ENCODE measurements at regions not wholly inside any gene's neighbourhood (a gene's known extent, or its start where the extent isn't known, plus 50 kb on each side); places are given as distances from the start of the nearest gene placed in this dataset.
"Not testable (repeated sequence)": the region's sequence is repeated elsewhere in the genome, so short reads cannot be mapped to it uniquely, and the experiment has no call there.

- no peak for DNase-seq
Observed at GRCh38 chr3:194028434-194029004, 107.4 kb upstream of the HES1 start.

GRCh38 chr3:194029846-194030245, 106.1 kb upstream of the HES1 start:
- no peak for DNase-seq

GRCh38 chr3:194030372-194030771, 105.6 kb upstream of the HES1 start:
- no peak for DNase-seq

- no peak for DNase-seq
Observed at GRCh38 chr3:194031349-194031748, 104.6 kb upstream of the HES1 start.

- no peak for DNase-seq
Observed at GRCh38 chr3:194031867-194032635, 103.9 kb upstream of the HES1 start.

- no peak for DNase-seq
Observed at GRCh38 chr3:194032828-194033435, 103.0 kb upstream of the HES1 start.

- DNase-seq, result no peak
Observed at GRCh38 chr3:194034346-194035336, 101.3 kb upstream of the HES1 start.

GRCh38 chr3:194035406-194036138, 100.4 kb upstream of the HES1 start:
- no peak for DNase-seq

GRCh38 chr3:194036842-194037241, 99.1 kb upstream of the HES1 start:
- DNase-seq, result no peak

- not testable (repeated sequence) for DNase-seq
Observed at GRCh38 chr3:194038346-194038745, 97.6 kb upstream of the HES1 start.

- no peak for DNase-seq
Observed at GRCh38 chr3:194038960-194039359, 97.0 kb upstream of the HES1 start.

- DNase-seq, result no peak
Observed at GRCh38 chr3:194040516-194041273, 95.3 kb upstream of the HES1 start.

- DNase-seq, result no peak
Observed at GRCh38 chr3:194042927-194043326, 93.0 kb upstream of the HES1 start.

- DNase-seq, result no peak
Observed at GRCh38 chr3:194043516-194043915, 92.4 kb upstream of the HES1 start.

GRCh38 chr3:194045289-194045688, 90.7 kb upstream of the HES1 start:
- no peak for DNase-seq

GRCh38 chr3:194045919-194046318, 90.0 kb upstream of the HES1 start:
- no peak for DNase-seq

GRCh38 chr3:194046531-194046930, 89.4 kb upstream of the HES1 start:
- DNase-seq, result no peak

GRCh38 chr3:194046995-194047645, 88.8 kb upstream of the HES1 start:
- DNase-seq, result no peak

GRCh38 chr3:194049394-194049793, 86.6 kb upstream of the HES1 start:
- no peak for DNase-seq

GRCh38 chr3:194050782-194051320, 85.1 kb upstream of the HES1 start:
- DNase-seq, result no peak

Data from NCI-H524 treated with DMSO at 0.1 percent for 48 hours (cell line).